Lung (tissue), 11 donors: ENCODE measurements at regions not wholly inside any gene's neighbourhood (a gene's known extent, or its start where the extent isn't known, plus 50 kb on each side); places are given as distances from the start of the nearest gene placed in this dataset.

ENCODE experiments used
- ATAC-seq: fragments of 200-7000 bp; cut with Tn5 transposase; one replicate; pipeline ENCODE4 v1.9.1; 2020; ENCODE audit warnings: moderate number of reproducible peaks; ENCODE audit not compliant: insufficient read depth, low FRiP score
- DNase-seq, 3 donors: peaks; one replicate each; pipeline ENCODE4 v3.0.0-alpha.2; 2013 to 2017
- H3K27ac ChIP-seq, 2 donors: one replicate each; pipeline ENCODE4 v1.5.1; 2013; ENCODE audit warnings: mild to moderate bottlenecking in 2 of 2, moderate library complexity in 2 of 2, control low read depth in 1 of 2, inconsistent platforms in 1 of 2, low read depth in 1 of 2, low read length in 1 of 2
- H3K27me3 ChIP-seq, 3 donors: one replicate each; pipeline ENCODE4 v1.5.1; 2013; ENCODE audit warnings: low read length in 2 of 3; ENCODE audit not compliant: control insufficient read depth in 3 of 3, insufficient read depth in 3 of 3
- H3K36me3 ChIP-seq, 4 donors: one replicate each; pipeline ENCODE4 v1.5.1; 2013; ENCODE audit warnings: low read length in 4 of 4, mild to moderate bottlenecking in 1 of 4, moderate library complexity in 1 of 4; ENCODE audit not compliant: control insufficient read depth in 4 of 4, insufficient read depth in 4 of 4
- H3K4me1 ChIP-seq, 5 donors: one replicate each; pipeline ENCODE4 v1.5.1; 2013; ENCODE audit warnings: low read length in 5 of 5, mild to moderate bottlenecking in 2 of 5, moderate library complexity in 1 of 5; ENCODE audit not compliant: control insufficient read depth in 5 of 5, insufficient read depth in 5 of 5
- H3K4me3 ChIP-seq: one replicate; pipeline ENCODE4 v1.5.1; 2013; ENCODE audit warnings: mild to moderate bottlenecking, control low read depth, moderate library complexity
- H3K9ac ChIP-seq, 2 donors: one replicate each; pipeline ENCODE4 v1.5.1; 2013; ENCODE audit warnings: low read length in 2 of 2, control low read depth in 1 of 2; ENCODE audit not compliant: insufficient read depth in 1 of 2
- H3K9me3 ChIP-seq, 4 donors: one replicate each; pipeline ENCODE4 v1.5.1; 2013; ENCODE audit warnings: low read length in 3 of 4, mild to moderate bottlenecking in 1 of 4, moderate library complexity in 1 of 4; ENCODE audit not compliant: control insufficient read depth in 4 of 4, insufficient read depth in 3 of 4
- CTCF ChIP-seq: IDR thresholded peaks from 2 replicates; pipeline ENCODE4 v1.5.1; 2012; ENCODE audit warnings: mild to moderate bottlenecking; ENCODE audit errors: control extremely low read depth, extremely low read depth
- WGBS, 2 donors: extraction: QIAGEN DNeasy Blood & Tissue Kit; methylation state at CpG; one replicate each; pipeline ENCODE4 v1.1.7; 2013; 5-methylcytosine and 5-hydroxymethylcytosine counted together
- donor health status: control.
- donor health status: control.
- donor health status: Bipolar disorder and iron deficiency.
- donor health status: healthy.
- donor health status: DM: yes; HTN: yes; CAD: no.

- TF ChIP-seq CTCF = no peak
Observed at GRCh38 chr9:85884256-85884655, 56.7 kb upstream of the NAA35 start.

GRCh38 chr9:85890962-85891361 is 50.0 kb upstream of the NAA35 start:
- WGBS, 2 donors = 70 to 87% methylated on average over 1 of the region's 1 CpG
- H3K27ac ChIP-seq = no peak overlapping the region
- H3K27me3 ChIP-seq = no peaks in the 10 kb centered on the region
- H3K9me3 ChIP-seq = no peaks in the 10 kb centered on the region
- no peak for TF ChIP-seq CTCF
- peaks cover 0 to 4% (median 0%) of the 10 kb centered on the region in 4 donors for H3K36me3 ChIP-seq
- no peak for ATAC-seq
- DNase-seq = no peak
- H3K4me3 ChIP-seq = no peak overlapping the region
- H3K9ac ChIP-seq = no peak overlapping the region
- H3K4me1 ChIP-seq = no peaks in the 10 kb centered on the region

More at GRCh38 chr9:85884256-85884655, 56.7 kb upstream of the NAA35 start:
- Histone ChIP-seq H3K27ac (no peak overlapping the region), H3K27me3 (no peaks in the 10 kb centered on the region), H3K36me3 (peaks cover 0 to 5% (median 2%) of the 10 kb centered on the region in 4 donors), H3K4me3 (no peak overlapping the region), H3K9ac (no peak overlapping the region), H3K4me1 (no peaks in the 10 kb centered on the region), H3K9me3 (no peaks in the 10 kb centered on the region)
- no peak for DNase-seq
- 94 to 95% methylated on average over 8 of the region's 8 CpGs for WGBS, 2 donors
- no peak for ATAC-seq
